ENCODE measurements at regions not wholly inside any gene's neighbourhood (a gene's known extent, or its start where the extent isn't known, plus 50 kb on each side); places are given as distances from the start of the nearest gene placed in this dataset.

GRCh38 chr18:67072791-67073190, 443.7 kb downstream of the DSEL start:
- DNase-seq (ENCODE audit: low read depth in 1 of 2, low spot score in 1 of 2): no peak
- no peak for TF ChIP-seq REST (IDR thresholded peaks at IDR 0.05; ENCODE audit: insufficient replicate concordance, low read depth)
- TF ChIP-seq GABPA (IDR thresholded peaks at IDR 0.05; ENCODE audit: low read depth): no peak
- no peak for TF ChIP-seq CTCF (IDR thresholded peaks at IDR 0.05; ENCODE audit: insufficient read depth, low read length)
- TF ChIP-seq POLR2AphosphoS5 (IDR thresholded peaks at IDR 0.05; ENCODE audit: low read depth): no peak
- no peak for TF ChIP-seq SPI1 (IDR thresholded peaks at IDR 0.05; ENCODE audit: borderline replicate concordance, low read depth)
- Histone ChIP-seq H3K4me3 (replicated peaks; ENCODE audit: insufficient read depth, low read length) (no peak overlapping the region), H3K27ac (replicated peaks) (no peak overlapping the region), H3K27me3 (ENCODE audit: insufficient read depth, poor library complexity, severe bottlenecking) (no peaks in the 10 kb centered on the region)

- no peak for TF ChIP-seq POLR2AphosphoS5 (IDR thresholded peaks at IDR 0.05; ENCODE audit: low read depth)
- no peak for TF ChIP-seq GABPA (IDR thresholded peaks at IDR 0.05; ENCODE audit: low read depth)
- no peak for TF ChIP-seq CTCF (IDR thresholded peaks at IDR 0.05; ENCODE audit: insufficient read depth, low read length)
- no peak for TF ChIP-seq REST (IDR thresholded peaks at IDR 0.05; ENCODE audit: insufficient replicate concordance, low read depth)
- TF ChIP-seq SPI1 (IDR thresholded peaks at IDR 0.05; ENCODE audit: borderline replicate concordance, low read depth): no peak
- Histone ChIP-seq H3K27ac (replicated peaks) (no peak overlapping the region), H3K4me3 (replicated peaks; ENCODE audit: insufficient read depth, low read length) (no peak overlapping the region), H3K27me3 (ENCODE audit: insufficient read depth, poor library complexity, severe bottlenecking) (no peaks in the 10 kb centered on the region)
- DNase-seq (ENCODE audit: low read depth in 1 of 2, low spot score in 1 of 2): no peak
These were observed 447.9 kb downstream of the DSEL start for GRCh38 chr18:67068608-67069007.

- Histone ChIP-seq H3K4me3 (replicated peaks; ENCODE audit: insufficient read depth, low read length) (no peak overlapping the region), H3K27me3 (ENCODE audit: insufficient read depth, poor library complexity, severe bottlenecking) (no peaks in the 10 kb centered on the region), H3K27ac (replicated peaks) (no peak overlapping the region)
- TF ChIP-seq REST (IDR thresholded peaks at IDR 0.05; ENCODE audit: insufficient replicate concordance, low read depth) (no peak), POLR2AphosphoS5 (IDR thresholded peaks at IDR 0.05; ENCODE audit: low read depth) (no peak), GABPA (IDR thresholded peaks at IDR 0.05; ENCODE audit: low read depth) (no peak), CTCF (IDR thresholded peaks at IDR 0.05; ENCODE audit: insufficient read depth, low read length) (no peak), SPI1 (IDR thresholded peaks at IDR 0.05; ENCODE audit: borderline replicate concordance, low read depth) (no peak)
- DNase-seq (ENCODE audit: low read depth in 1 of 2, low spot score in 1 of 2): no peak
These were observed 443.4 kb upstream of the CDH19 start for GRCh38 chr18:67047334-67047733.
